ENCODE measurements at regions not wholly inside any gene's neighbourhood (a gene's known extent, or its start where the extent isn't known, plus 50 kb on each side); places are given as distances from the start of the nearest gene placed in this dataset.

DNA sequence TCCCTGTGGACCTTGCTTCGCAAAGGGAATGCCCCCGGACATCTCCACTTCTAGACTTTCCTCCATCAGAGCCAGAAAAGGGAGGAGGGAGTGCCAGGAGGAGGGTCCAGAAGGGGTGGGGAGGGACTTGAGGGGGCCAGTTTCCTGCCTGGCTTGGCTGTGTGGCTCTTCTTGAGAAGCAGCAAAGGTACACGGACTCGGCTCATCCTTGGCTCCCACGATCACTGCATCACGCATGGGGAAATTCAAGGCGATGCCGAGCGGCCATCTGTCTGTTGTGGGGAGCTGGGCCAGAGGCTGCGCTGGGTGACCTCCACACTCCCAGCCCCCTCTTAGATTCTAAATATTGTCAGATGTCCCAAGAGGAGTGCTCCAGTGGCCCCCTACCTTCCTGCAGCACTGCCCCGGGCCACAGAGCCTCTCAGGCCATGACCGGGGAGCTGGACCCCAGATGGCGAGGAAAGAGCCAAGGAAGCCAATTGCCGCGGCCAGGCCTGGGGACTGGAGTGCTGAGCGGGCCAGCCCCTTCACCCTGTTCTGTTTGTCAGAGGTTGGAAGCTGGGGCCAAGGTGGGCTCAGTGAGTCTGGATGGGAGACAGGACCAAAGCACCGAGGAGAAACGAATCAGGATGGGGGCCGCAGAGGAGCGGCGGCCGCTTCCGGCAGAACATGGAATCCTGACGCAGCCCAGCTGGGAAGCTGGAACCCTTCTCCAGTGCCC is 104.5 kb downstream of the RBFOX3 start:
- TF ChIP-seq, protein P1, sequence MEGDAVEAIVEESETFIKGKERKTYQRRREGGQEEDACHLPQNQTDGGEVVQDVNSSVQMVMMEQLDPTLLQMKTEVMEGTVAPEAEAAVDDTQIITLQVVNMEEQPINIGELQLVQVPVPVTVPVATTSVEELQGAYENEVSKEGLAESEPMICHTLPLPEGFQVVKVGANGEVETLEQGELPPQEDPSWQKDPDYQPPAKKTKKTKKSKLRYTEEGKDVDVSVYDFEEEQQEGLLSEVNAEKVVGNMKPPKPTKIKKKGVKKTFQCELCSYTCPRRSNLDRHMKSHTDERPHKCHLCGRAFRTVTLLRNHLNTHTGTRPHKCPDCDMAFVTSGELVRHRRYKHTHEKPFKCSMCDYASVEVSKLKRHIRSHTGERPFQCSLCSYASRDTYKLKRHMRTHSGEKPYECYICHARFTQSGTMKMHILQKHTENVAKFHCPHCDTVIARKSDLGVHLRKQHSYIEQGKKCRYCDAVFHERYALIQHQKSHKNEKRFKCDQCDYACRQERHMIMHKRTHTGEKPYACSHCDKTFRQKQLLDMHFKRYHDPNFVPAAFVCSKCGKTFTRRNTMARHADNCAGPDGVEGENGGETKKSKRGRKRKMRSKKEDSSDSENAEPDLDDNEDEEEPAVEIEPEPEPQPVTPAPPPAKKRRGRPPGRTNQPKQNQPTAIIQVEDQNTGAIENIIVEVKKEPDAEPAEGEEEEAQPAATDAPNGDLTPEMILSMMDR (conservative IDR thresholded peaks at IDR 0.05), result no peak
- no peak for TF ChIP-seq ZFX (IDR thresholded peaks at IDR 0.05)

All from C4-2B (cell line).